GM12878 (cell line): ENCODE measurements at regions not wholly inside any gene's neighbourhood (a gene's known extent, or its start where the extent isn't known, plus 50 kb on each side); places are given as distances from the start of the nearest gene placed in this dataset.

Experiments used
- CHD2 ChIP-seq: IDR thresholded peaks from 2 replicates; pipeline ENCODE4 v1.6.1; 2011; ENCODE audit warnings: low read depth, low read length, improper control_type of control experiment, borderline replicate concordance
- YBX1 ChIP-seq: fragments of 450-650 bp; IDR thresholded peaks from 2 replicates; pipeline ENCODE4 v1.6.1; 2016; ENCODE audit warnings: antibody characterized with exemption
- ZBED1 ChIP-seq: IDR thresholded peaks from 2 replicates; pipeline ENCODE4 v1.6.1; 2016; ENCODE audit warnings: borderline replicate concordance
- TF ChIP-seq, protein P1 (sequence below): fragments of 450-650 bp; IDR thresholded peaks from 2 replicates; pipeline ENCODE4 v1.6.1; 2018; ENCODE audit warnings: borderline replicate concordance, mild to moderate bottlenecking; ENCODE audit not compliant: partially characterized antibody
- TF ChIP-seq, protein P2 (sequence below): fragments of 450-650 bp; IDR thresholded peaks from 2 replicates; pipeline ENCODE4 v1.6.1; 2017; ENCODE audit warnings: mild to moderate bottlenecking, low read depth, inconsistent platforms; ENCODE audit not compliant: poor library complexity, severe bottlenecking
- TF ChIP-seq, protein P3 (sequence below): fragments of 450-650 bp; IDR thresholded peaks from 2 replicates; pipeline ENCODE4 v1.6.1; 2017; ENCODE audit warnings: mild to moderate bottlenecking, moderate library complexity

DNA sequence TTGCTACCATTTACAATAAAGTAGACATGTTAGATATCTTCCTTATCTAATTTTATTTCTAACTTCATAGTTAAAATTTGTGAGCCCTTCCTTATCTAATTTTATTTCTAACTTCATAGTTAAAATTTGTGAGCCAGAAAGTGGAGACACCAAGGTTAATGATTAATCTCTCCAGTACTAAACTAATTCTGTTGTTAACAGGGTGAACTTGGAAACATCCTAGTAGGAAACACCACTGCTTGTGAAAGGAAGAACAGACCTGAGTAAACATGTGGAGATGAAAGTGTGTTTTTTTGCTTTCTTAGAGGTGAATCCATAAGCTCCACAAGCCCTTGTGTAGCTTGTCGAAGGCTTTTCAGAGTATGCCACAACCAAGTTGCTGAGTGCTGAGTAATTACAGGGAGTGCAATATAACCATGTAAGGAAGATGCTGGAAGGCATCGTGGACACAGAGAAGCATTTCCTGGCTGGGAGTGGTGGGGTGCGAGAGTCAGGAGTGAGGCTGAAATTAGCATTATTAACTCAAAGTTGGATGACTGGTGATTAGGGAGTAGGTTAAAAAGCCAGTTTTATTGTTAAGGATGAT is 118.6 kb upstream of the NEIL3 start (continued):
- TF ChIP-seq, protein P1, sequence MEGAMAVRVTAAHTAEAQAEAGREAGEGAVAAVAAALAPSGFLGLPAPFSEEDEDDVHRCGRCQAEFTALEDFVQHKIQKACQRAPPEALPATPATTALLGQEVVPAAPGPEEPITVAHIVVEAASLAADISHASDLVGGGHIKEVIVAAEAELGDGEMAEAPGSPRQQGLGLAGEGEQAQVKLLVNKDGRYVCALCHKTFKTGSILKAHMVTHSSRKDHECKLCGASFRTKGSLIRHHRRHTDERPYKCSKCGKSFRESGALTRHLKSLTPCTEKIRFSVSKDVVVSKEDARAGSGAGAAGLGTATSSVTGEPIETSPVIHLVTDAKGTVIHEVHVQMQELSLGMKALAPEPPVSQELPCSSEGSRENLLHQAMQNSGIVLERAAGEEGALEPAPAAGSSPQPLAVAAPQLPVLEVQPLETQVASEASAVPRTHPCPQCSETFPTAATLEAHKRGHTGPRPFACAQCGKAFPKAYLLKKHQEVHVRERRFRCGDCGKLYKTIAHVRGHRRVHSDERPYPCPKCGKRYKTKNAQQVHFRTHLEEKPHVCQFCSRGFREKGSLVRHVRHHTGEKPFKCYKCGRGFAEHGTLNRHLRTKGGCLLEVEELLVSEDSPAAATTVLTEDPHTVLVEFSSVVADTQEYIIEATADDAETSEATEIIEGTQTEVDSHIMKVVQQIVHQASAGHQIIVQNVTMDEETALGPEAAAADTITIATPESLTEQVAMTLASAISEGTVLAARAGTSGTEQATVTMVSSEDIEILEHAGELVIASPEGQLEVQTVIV, result no peak
- TF ChIP-seq, protein P2, sequence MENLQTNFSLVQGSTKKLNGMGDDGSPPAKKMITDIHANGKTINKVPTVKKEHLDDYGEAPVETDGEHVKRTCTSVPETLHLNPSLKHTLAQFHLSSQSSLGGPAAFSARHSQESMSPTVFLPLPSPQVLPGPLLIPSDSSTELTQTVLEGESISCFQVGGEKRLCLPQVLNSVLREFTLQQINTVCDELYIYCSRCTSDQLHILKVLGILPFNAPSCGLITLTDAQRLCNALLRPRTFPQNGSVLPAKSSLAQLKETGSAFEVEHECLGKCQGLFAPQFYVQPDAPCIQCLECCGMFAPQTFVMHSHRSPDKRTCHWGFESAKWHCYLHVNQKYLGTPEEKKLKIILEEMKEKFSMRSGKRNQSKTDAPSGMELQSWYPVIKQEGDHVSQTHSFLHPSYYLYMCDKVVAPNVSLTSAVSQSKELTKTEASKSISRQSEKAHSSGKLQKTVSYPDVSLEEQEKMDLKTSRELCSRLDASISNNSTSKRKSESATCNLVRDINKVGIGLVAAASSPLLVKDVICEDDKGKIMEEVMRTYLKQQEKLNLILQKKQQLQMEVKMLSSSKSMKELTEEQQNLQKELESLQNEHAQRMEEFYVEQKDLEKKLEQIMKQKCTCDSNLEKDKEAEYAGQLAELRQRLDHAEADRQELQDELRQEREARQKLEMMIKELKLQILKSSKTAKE, result no peak
- TF ChIP-seq ZBED1 (no peak), CHD2 (no peak), YBX1 (no peak)
- TF ChIP-seq, protein P3, sequence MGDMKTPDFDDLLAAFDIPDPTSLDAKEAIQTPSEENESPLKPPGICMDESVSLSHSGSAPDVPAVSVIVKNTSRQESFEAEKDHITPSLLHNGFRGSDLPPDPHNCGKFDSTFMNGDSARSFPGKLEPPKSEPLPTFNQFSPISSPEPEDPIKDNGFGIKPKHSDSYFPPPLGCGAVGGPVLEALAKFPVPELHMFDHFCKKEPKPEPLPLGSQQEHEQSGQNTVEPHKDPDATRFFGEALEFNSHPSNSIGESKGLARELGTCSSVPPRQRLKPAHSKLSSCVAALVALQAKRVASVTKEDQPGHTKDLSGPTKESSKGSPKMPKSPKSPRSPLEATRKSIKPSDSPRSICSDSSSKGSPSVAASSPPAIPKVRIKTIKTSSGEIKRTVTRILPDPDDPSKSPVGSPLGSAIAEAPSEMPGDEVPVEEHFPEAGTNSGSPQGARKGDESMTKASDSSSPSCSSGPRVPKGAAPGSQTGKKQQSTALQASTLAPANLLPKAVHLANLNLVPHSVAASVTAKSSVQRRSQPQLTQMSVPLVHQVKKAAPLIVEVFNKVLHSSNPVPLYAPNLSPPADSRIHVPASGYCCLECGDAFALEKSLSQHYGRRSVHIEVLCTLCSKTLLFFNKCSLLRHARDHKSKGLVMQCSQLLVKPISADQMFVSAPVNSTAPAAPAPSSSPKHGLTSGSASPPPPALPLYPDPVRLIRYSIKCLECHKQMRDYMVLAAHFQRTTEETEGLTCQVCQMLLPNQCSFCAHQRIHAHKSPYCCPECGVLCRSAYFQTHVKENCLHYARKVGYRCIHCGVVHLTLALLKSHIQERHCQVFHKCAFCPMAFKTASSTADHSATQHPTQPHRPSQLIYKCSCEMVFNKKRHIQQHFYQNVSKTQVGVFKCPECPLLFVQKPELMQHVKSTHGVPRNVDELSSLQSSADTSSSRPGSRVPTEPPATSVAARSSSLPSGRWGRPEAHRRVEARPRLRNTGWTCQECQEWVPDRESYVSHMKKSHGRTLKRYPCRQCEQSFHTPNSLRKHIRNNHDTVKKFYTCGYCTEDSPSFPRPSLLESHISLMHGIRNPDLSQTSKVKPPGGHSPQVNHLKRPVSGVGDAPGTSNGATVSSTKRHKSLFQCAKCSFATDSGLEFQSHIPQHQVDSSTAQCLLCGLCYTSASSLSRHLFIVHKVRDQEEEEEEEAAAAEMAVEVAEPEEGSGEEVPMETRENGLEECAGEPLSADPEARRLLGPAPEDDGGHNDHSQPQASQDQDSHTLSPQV, result no peak
